ENCODE measurements at regions not wholly inside any gene's neighbourhood (a gene's known extent, or its start where the extent isn't known, plus 50 kb on each side); places are given as distances from the start of the nearest gene placed in this dataset.

- TF ChIP-seq POLR2A (IDR thresholded peaks at IDR 0.05) (no peak), CTCF (IDR thresholded peaks at IDR 0.05) (no peak)
These were observed 180.2 kb upstream of the FSTL5 start for GRCh38 chr4:162343967-162344366.
